Suprapubic skin (tissue), 4 donors: ENCODE measurements at regions not wholly inside any gene's neighbourhood (a gene's known extent, or its start where the extent isn't known, plus 50 kb on each side); places are given as distances from the start of the nearest gene placed in this dataset.

ENCODE experiments used
- DNase-seq, 2 donors: peaks; one replicate each; pipeline ENCODE4 v3.0.0-alpha.2; 2019; ENCODE audit warnings: low spot score in 2 of 2
- H3K27ac ChIP-seq: fragments of 200-600 bp; sonication (generic); one replicate; pipeline ENCODE4 v1.5.1; 2019
- H3K27me3 ChIP-seq: fragments of 200-600 bp; sonication (generic); one replicate; pipeline ENCODE4 v1.5.1; 2019
- H3K36me3 ChIP-seq: fragments of 200-600 bp; sonication (generic); one replicate; pipeline ENCODE4 v1.5.1; 2019
- H3K4me1 ChIP-seq: fragments of 200-600 bp; sonication (generic); one replicate; pipeline ENCODE4 v1.5.1; 2019
- H3K4me3 ChIP-seq: fragments of 200-600 bp; sonication (generic); one replicate; pipeline ENCODE4 v1.5.1; 2019; ENCODE audit warnings: mild to moderate bottlenecking
- H3K9me3 ChIP-seq: fragments of 200-600 bp; sonication (generic); one replicate; pipeline ENCODE4 v1.5.1; 2019
- CTCF ChIP-seq, 2 donors: fragments of 200-600 bp in 1 of 2; fragments of 450-650 bp in 1 of 2; sonication (generic) in 1 of 2; IDR thresholded peaks; one replicate each; pipeline ENCODE4 v1.5.1; 2016 to 2019; ENCODE audit warnings: antibody characterized with exemption in 2 of 2, mild to moderate bottlenecking in 1 of 2, moderate library complexity in 1 of 2
- EP300 ChIP-seq: sonication (generic); formaldehyde crosslinking; IDR thresholded peaks from one replicate; pipeline ENCODE4 v1.6.1; 2017; ENCODE audit warnings: antibody characterized with exemption
- POLR2A ChIP-seq, 2 donors: fragments of 450-650 bp; IDR thresholded peaks; one replicate each; pipeline ENCODE4 v1.6.1; 2017; ENCODE audit warnings: antibody characterized with exemption in 2 of 2, mild to moderate bottlenecking in 2 of 2, moderate library complexity in 2 of 2
- POLR2AphosphoS5 ChIP-seq, 3 donors: sonication (generic); formaldehyde crosslinking; IDR thresholded peaks; one replicate each; pipeline ENCODE4 v1.6.1; 2017; ENCODE audit warnings: antibody characterized with exemption in 3 of 3
- WGBS: methylation state at CpG from one replicate; pipeline ENCODE4 v1.1.5; 2018; 5-methylcytosine and 5-hydroxymethylcytosine counted together

- Histone ChIP-seq H3K27me3 (no peaks in the 10 kb centered on the region), H3K27ac (no peak overlapping the region), H3K36me3 (no peaks in the 10 kb centered on the region), H3K4me3 (no peak overlapping the region), H3K9me3 (no peaks in the 10 kb centered on the region), H3K4me1 (no peaks in the 10 kb centered on the region)
- TF ChIP-seq CTCF (IDR thresholded peaks at IDR 0.05): no peak
- no peak for TF ChIP-seq POLR2A (IDR thresholded peaks at IDR 0.05)
- TF ChIP-seq EP300: no peak
- TF ChIP-seq POLR2AphosphoS5 (IDR thresholded peaks at IDR 0.05): no peak
- 45% methylated on average over 1 of the region's 1 CpG for WGBS
- DNase-seq: no peak
Observed at GRCh38 chr13:76326343-76326742, 559.9 kb downstream of the KCTD12 start.

- DNase-seq: no peak
- no peaks in the 10 kb centered on the region for H3K36me3 ChIP-seq
Observed at GRCh38 chr13:76319921-76320320, 566.3 kb downstream of the KCTD12 start.

GRCh38 chr13:76316998-76317527, 569.1 kb downstream of the KCTD12 start:
- no peaks in the 10 kb centered on the region for H3K27me3 ChIP-seq
- H3K36me3 ChIP-seq: no peaks in the 10 kb centered on the region
- H3K9me3 ChIP-seq: no peaks in the 10 kb centered on the region
- no peaks in the 10 kb centered on the region for H3K4me1 ChIP-seq
- H3K4me3 ChIP-seq: no peak overlapping the region
- TF ChIP-seq POLR2AphosphoS5 (IDR thresholded peaks at IDR 0.05) (no peak), CTCF (IDR thresholded peaks at IDR 0.05) (no peak), POLR2A (IDR thresholded peaks at IDR 0.05) (no peak), EP300 (no peak)
- no peak for DNase-seq
- no peak overlapping the region for H3K27ac ChIP-seq

More at GRCh38 chr13:76319921-76320320, 566.3 kb downstream of the KCTD12 start:
- Histone ChIP-seq H3K27me3 (no peaks in the 10 kb centered on the region), H3K4me3 (no peak overlapping the region), H3K4me1 (no peaks in the 10 kb centered on the region), H3K27ac (no peak overlapping the region), H3K9me3 (no peaks in the 10 kb centered on the region)
- TF ChIP-seq POLR2AphosphoS5 (IDR thresholded peaks at IDR 0.05) (no peak), EP300 (no peak), POLR2A (IDR thresholded peaks at IDR 0.05) (no peak), CTCF (IDR thresholded peaks at IDR 0.05) (no peak)

- TF ChIP-seq POLR2AphosphoS5 (IDR thresholded peaks at IDR 0.05): no peak
- no peak for TF ChIP-seq EP300
- TF ChIP-seq CTCF (IDR thresholded peaks at IDR 0.05): no peak
- TF ChIP-seq POLR2A (IDR thresholded peaks at IDR 0.05): no peak
- H3K36me3 ChIP-seq: no peaks in the 10 kb centered on the region
- no peak overlapping the region for H3K27ac ChIP-seq
- no peak for DNase-seq
- no peaks in the 10 kb centered on the region for H3K4me1 ChIP-seq
- no peak overlapping the region for H3K4me3 ChIP-seq
- H3K9me3 ChIP-seq: no peaks in the 10 kb centered on the region
- WGBS: 86% methylated on average over 6 of the region's 6 CpGs
- H3K27me3 ChIP-seq: no peaks in the 10 kb centered on the region
Observed at GRCh38 chr13:76314495-76314894, 571.7 kb downstream of the KCTD12 start.

- H3K27me3 ChIP-seq: no peaks in the 10 kb centered on the region
- no peaks in the 10 kb centered on the region for H3K9me3 ChIP-seq
- no peak overlapping the region for H3K4me3 ChIP-seq
- no peaks in the 10 kb centered on the region for H3K36me3 ChIP-seq
- DNase-seq: no peak
- no peak overlapping the region for H3K27ac ChIP-seq
- no peaks in the 10 kb centered on the region for H3K4me1 ChIP-seq
- TF ChIP-seq POLR2A (IDR thresholded peaks at IDR 0.05) (no peak), CTCF (IDR thresholded peaks at IDR 0.05) (no peak), POLR2AphosphoS5 (IDR thresholded peaks at IDR 0.05) (no peak), EP300 (no peak)
- 52% methylated on average over 4 of the region's 4 CpGs for WGBS
Observed at GRCh38 chr13:76307142-76307541, 579.1 kb downstream of the KCTD12 start.
